Limb (tissue), 2 donors: ENCODE measurements at regions not wholly inside any gene's neighbourhood (a gene's known extent, or its start where the extent isn't known, plus 50 kb on each side); places are given as distances from the start of the nearest gene placed in this dataset.
A peak's percentile ranks its signal among the peaks of the same experiment; 100 is the strongest.
"Not testable (repeated sequence)": the region's sequence is repeated elsewhere in the genome, so short reads cannot be mapped to it uniquely, and the experiment has no call there.

Experiments
- DNase-seq, 2 donors: peaks; one replicate each; pipeline ENCODE4 v3.0.0-alpha.2; 2016; ENCODE audit errors: extremely low spot score in 2 of 2

- no peak for DNase-seq
Measured at GRCh38 chr14:43198465-43198864, 1308.6 kb downstream of the FSCB start.

GRCh38 chr14:43184540-43184939 lies 1322.5 kb downstream of the FSCB start:
- no peak for DNase-seq

- no peak for DNase-seq
Measured at GRCh38 chr14:43183916-43184315, 1323.2 kb downstream of the FSCB start.

GRCh38 chr14:43175896-43176295 lies 1331.2 kb downstream of the FSCB start:
- no peak for DNase-seq

- no peak for DNase-seq
Measured at GRCh38 chr14:43172899-43173548, 1334.1 kb downstream of the FSCB start.

DNA sequence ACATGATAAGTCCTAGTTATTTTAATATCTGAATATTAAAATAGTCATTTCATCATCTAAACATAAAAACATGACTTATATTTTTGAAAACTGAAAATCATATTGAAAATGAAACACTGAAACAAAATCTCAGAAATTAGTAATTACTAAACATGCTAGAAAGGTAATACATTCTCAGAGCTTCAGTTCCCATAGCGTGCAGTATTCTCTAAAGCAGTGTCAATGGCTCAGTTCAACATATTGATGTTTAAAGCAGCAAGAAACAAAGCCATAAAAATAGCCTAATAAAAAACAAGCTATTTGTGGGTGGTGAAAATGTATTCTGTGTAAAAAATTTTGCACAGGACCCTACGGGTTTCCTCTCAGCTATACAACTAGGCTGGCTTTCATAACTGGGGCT lies 1337.4 kb downstream of the FSCB start:
- DNase-seq, result no peak

- no peak for DNase-seq
Measured at GRCh38 chr14:43168371-43168925, 1338.6 kb downstream of the FSCB start.

DNA sequence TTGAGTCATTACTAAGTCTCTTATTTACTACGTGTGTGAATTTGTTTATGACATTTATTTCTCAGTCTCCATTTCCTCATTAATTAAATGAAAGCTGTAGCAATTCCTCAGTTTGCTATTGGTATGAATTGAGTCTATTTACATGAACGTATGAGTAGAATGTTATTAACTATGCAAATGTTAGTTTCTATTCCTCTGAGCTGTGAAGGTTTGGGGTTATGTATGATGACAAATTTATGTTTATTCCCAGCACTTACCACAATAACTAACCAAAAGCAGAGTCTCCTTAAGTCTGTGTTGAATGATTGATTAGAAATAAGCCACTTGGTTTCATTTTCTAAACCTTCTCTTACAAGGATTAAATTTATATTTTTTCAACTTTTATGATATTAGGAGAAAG lies 1340.9 kb downstream of the FSCB start:
- no peak for DNase-seq

- no peak for DNase-seq
Measured at GRCh38 chr14:43165651-43166050, 1341.4 kb downstream of the FSCB start.

DNA sequence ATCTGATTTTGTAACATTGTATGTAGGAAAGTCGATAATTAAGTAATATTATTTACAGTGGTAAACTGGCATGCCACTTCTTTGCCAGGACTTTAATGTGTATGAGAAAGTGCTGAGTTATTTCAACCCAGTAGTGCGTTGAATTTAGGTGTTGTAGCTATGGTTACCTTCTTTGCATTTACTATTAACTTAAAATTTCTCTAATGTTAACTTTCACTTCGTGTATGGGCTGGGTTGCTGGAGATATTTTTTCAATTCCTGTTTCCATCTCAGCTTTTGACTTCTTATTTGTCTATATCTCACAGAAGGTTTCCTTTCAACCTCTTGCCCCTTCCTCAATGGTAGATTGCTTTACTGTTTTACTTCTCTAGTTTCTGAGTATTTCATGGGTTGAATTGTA lies 1345.6 kb downstream of the FSCB start:
- DNase-seq, result no peak

DNA sequence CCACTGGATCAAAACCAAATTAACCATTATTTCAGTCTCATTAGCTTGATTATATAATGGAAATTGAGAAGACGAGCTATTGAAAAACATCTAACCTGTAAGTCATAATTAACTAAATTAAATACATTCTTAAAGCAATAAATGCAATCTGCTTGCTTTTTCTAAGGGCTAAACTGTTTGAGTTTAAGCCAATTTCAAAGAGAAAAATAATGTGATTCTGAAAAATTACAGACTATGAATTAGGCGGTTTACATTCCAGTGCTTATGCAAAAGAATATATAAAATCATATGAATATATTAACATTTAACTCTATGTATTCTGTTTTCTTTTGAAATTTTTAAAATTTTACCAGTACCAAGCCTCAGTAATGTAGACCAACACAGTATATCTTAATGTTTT lies 1349.4 kb downstream of the FSCB start:
- no peak for DNase-seq

DNA sequence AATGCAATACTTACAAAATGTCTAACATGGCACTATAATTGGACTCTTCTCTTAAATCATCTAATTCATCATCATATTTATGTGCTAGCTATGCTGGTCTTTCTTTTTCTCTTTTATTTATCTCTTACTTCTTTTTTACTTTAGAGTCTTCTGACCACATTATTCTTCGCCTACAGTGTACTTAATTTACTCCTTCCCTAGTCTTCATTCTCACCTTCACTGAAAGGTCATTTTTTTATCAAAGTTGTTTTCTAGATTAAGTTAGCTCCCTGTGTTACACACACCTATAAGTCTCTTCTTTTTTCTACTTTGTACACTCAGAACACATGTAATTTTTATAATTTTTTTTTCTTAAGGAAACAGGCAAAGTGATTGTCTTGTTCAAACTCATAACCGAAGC lies 1351.2 kb downstream of the FSCB start:
- no peak for DNase-seq

DNA sequence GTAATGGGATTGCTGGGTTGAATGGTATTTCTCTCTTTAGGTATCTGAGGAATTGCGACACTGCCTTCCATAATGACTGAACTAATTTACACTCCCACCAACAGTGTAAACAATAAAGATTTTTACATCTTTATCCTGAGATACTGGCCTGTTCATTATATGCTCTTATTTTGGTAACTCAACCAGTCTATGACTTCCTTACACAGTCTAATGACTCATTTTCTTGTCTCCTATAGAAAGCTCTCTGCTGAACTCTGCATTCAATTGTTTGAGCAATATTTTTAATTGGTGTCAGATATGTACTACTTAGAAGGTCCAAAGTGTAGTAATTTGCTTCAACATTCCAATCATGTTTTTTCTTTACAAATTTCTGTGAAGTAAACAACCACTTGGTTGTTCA lies 1351.8 kb downstream of the FSCB start:
- no peak for DNase-seq

GRCh38 chr14:43147485-43147884 lies 1359.6 kb downstream of the FSCB start:
- peak in 1 of 2 donors; percentile 12 for DNase-seq

- DNase-seq, result no peak
Measured at GRCh38 chr14:43145361-43145760, 1361.7 kb downstream of the FSCB start.

DNA sequence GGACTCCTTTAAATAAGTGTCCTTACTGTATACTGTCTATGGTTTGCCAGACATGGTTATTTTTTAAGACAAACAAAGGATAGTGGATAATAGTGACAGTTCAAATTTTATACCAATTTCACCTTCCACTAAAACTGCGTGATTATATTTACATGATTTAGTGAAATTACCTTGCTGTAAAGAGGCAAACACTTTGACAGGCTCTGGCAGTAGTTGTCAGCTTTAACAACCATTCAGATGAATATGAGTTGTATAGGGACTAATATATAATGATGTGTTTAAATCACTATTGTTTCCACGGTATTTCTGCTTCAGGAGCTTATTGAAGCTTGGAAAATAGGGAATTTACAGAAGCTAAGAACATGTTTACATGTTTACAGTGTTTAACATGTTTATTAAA lies 1364.0 kb downstream of the FSCB start:
- no peak for DNase-seq

DNA sequence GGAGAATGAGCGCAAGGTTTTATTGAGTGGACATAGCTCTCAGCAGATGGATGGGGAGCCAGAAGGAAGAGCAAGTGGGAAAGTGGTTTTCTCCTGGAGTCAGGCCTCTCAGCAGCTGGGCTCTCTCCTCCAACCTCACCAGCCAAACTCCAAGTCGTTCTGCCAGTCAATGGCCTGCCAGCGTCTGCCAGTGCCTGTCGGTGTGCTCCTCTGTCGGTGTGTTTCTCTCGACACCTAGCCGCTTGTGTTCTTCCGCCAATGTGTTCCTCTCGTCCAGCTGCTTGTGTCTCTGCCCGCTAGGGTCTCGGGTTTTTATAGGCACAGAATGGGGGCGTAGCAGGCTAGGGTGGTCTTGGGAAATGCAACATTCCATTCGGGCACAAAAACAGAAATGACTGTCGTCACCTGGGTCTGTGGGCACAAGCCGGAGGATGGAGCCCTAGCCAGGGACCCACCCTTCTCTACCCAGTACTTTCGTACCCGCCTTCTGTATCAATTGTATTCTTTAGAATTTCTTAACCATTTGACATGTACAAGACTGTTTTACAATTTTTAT lies 1365.4 kb downstream of the FSCB start:
- DNase-seq, result no peak

DNA sequence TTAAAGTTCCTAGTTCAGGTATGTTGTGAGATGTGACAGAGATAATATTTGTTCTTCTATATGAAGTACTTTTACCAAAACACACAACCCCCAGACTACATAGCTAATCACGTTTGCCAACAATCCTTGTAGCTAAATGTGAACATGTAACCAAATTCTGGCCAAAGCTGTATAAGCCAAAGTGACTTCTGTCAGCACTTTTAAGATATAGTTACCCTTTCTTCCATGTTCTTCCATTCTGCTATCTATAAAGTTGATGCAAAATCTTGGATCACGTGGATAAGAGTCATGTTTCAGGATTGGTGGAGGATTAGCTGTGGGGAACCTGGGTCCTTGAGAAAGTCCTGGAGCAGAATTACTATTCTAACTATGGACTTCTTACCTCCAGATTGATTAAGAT lies 1366.6 kb downstream of the FSCB start:
- DNase-seq, result no peak

DNA sequence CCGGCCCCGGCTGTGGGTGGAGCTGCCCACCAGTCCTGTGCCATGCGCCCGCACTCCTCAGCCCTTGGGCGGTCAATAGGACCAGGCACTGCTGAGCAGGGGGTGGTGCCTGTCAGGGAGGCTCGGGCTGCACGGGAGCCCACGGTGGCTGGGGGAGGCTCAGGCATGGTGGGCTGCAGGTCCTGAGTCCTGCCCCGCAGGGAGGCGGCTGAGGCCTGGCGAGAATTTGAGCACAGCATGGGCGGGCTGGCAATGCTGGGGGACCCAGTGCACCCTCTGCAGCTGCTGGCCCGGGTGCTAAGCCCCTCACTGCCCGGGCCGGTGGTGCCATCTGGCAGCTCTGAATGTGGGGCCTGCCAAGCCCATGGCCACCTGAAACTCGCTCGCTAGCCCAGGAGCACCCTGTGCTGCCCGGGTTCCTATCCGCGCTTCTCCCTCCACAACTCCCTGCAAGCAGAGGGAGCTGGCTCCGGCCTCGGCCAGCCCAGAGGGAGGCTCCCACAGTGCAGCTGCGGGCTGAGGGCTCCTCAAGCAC lies 1371.1 kb downstream of the FSCB start:
- no peak for DNase-seq

DNA sequence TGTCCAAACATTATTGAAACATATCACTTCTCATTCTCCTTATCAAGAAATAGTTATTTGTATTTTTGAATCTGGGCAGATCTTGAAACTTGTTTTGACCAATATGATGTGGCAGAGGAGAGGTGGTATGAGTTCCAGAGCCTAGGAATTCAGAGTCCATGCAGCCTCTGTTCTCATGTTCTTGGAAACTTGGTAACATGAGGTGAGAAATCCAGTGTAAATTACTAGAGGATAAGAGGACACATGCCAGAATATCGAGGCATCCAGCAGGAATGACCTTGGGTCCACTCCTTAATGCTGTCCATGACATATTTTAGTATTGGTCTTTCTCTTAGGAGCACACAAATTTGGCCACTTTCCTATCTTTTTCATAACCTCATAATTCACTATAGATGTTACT lies 1374.6 kb downstream of the FSCB start:
- no peak for DNase-seq

DNA sequence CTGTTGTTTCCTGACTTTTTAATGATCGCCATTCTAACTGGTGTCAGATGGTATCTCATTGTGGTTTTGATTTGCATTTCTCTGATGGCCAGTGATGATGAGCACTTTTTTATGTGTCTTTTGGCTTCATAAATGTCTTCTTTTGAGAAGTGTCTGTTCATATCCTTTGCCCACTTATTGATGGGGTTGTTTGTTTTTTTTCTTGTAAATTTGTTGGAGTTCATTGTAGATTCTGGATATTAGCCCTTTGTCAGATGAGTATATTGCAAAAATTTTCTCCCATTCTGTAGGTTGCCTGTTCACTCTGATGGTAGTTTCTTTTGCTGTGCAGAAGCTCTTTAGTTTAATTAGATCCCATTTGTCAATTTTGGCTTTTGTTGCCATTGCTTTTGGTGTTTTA lies 1378.7 kb downstream of the FSCB start:
- not testable (repeated sequence) for DNase-seq

DNA sequence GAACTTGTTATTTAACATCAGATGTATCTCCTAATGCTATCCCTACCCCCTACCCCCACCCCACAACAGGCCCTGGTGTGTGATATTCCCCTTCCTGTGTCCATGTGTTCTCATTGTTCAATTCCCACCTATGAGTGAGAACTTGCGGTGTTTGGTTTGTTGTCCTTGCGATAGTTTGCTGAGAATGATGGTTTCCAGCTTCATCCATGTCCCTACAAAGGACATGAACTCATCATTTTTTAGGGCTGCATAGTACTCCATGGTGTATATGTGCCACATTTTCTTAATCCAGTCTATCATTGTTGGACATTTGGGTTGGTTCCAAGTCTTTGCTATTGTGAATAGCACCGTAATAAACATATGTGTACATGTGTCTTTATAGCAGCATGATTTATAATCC lies 1379.2 kb downstream of the FSCB start:
- DNase-seq, result not testable (repeated sequence)

GRCh38 chr14:43123544-43123943 lies 1383.5 kb downstream of the FSCB start:
- no peak for DNase-seq
